NCI-H460 (cell line): ENCODE measurements at regions not wholly inside any gene's neighbourhood (a gene's known extent, or its start where the extent isn't known, plus 50 kb on each side); places are given as distances from the start of the nearest gene placed in this dataset.

Source experiments
- DNase-seq: peaks from one replicate; pipeline ENCODE4 v3.0.0-alpha.2; 2016; ENCODE audit warnings: low read depth; ENCODE audit errors: extremely low read depth

GRCh38 chr9:90394871-90395270, 247.8 kb downstream of the DIRAS2 start:
- no peak for DNase-seq

GRCh38 chr9:90400091-90400490, 242.5 kb downstream of the DIRAS2 start:
- no peak for DNase-seq

GRCh38 chr9:90408659-90409058, 234.0 kb downstream of the DIRAS2 start:
- DNase-seq, result no peak

GRCh38 chr9:90419221-90419851, 223.3 kb downstream of the DIRAS2 start:
- DNase-seq, result no peak

- DNase-seq, result no peak
These were observed 222.4 kb downstream of the DIRAS2 start for GRCh38 chr9:90420211-90420610.

- DNase-seq, result no peak
These were observed 221.7 kb downstream of the DIRAS2 start for GRCh38 chr9:90420768-90421513.

GRCh38 chr9:90421786-90422185, 220.8 kb downstream of the DIRAS2 start:
- no peak for DNase-seq

GRCh38 chr9:90423661-90424193, 218.9 kb downstream of the DIRAS2 start:
- DNase-seq, result no peak

- DNase-seq, result no peak
These were observed 214.1 kb downstream of the DIRAS2 start for GRCh38 chr9:90428517-90428916.

- DNase-seq, result peak; percentile 59
These were observed 209.7 kb downstream of the DIRAS2 start for GRCh38 chr9:90432951-90433350.

GRCh38 chr9:90433398-90433941, 209.2 kb downstream of the DIRAS2 start:
- DNase-seq, result peak; percentile 86

GRCh38 chr9:90441814-90442213, 200.8 kb downstream of the DIRAS2 start:
- DNase-seq, result no peak

- no peak for DNase-seq
These were observed 199.9 kb downstream of the DIRAS2 start for GRCh38 chr9:90442723-90443122.

- no peak for DNase-seq
These were observed 197.9 kb downstream of the DIRAS2 start for GRCh38 chr9:90444609-90445204.

- DNase-seq, result no peak
These were observed 197.2 kb downstream of the DIRAS2 start for GRCh38 chr9:90445391-90445790.

GRCh38 chr9:90446200-90446948, 196.2 kb downstream of the DIRAS2 start:
- DNase-seq, result no peak

GRCh38 chr9:90447773-90448172, 194.9 kb downstream of the DIRAS2 start:
- DNase-seq, result no peak

GRCh38 chr9:90449213-90449925, 193.3 kb downstream of the DIRAS2 start:
- DNase-seq, result no peak

GRCh38 chr9:90451804-90452203, 190.8 kb downstream of the DIRAS2 start:
- DNase-seq, result no peak

- no peak for DNase-seq
These were observed 187.3 kb downstream of the DIRAS2 start for GRCh38 chr9:90455316-90455715.
